OCI-LY7 (cell line): ENCODE measurements at regions not wholly inside any gene's neighbourhood (a gene's known extent, or its start where the extent isn't known, plus 50 kb on each side); places are given as distances from the start of the nearest gene placed in this dataset.

Experiments
- CTCF ChIP-seq: fragments of 200-600 bp; sonication (generic); conservative IDR thresholded peaks from 2 replicates; pipeline ENCODE4 v1.5.1; 2014; ENCODE audit warnings: mild to moderate bottlenecking, antibody characterized with exemption, low read length, moderate library complexity, mixed read lengths
- EZH2phosphoT487 ChIP-seq: fragments of 200-600 bp; sonication (generic); IDR thresholded peaks from 2 replicates; pipeline ENCODE4 v1.6.1; 2018; ENCODE audit warnings: low read depth, borderline replicate concordance, mild to moderate bottlenecking, mixed run types, antibody characterized with exemption, low read length, moderate library complexity, mixed read lengths

- TF ChIP-seq CTCF (no peak), EZH2phosphoT487 (no peak)
These were observed 142.5 kb downstream of the POSTN start for GRCh38 chr13:37456041-37456440.
